ENCODE measurements at regions not wholly inside any gene's neighbourhood (a gene's known extent, or its start where the extent isn't known, plus 50 kb on each side); places are given as distances from the start of the nearest gene placed in this dataset.

DNA sequence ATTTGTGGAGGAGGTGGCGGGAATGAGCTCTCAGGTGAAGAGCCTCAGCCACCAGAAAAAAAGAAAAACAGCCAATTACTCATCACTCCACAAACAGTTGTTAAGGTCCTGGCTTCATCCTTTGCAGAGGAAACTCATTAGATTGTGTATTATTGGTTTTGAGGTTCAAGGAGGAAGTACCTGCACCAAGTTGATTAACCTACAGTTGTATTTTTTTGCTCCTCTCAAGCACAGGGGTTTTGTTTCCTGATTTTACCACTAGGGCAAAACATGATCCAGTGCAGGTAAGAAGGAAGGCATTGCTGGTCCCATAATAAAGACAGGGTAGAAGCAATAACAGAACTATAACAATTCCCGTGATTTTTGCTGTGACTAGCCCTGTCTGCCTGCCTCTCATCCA is 84.0 kb upstream of the QRFPR start:
- no peak for TF ChIP-seq EZH2 (IDR thresholded peaks at IDR 0.05; ENCODE audit: insufficient read depth, poor library complexity, severe bottlenecking)
- TF ChIP-seq EZH2phosphoT487 (IDR thresholded peaks at IDR 0.05; ENCODE audit: insufficient read depth, low read depth): no peak

Data from GM23248 (cell line).